Prostate gland (tissue), 2 donors: ENCODE measurements at regions not wholly inside any gene's neighbourhood (a gene's known extent, or its start where the extent isn't known, plus 50 kb on each side); places are given as distances from the start of the nearest gene placed in this dataset.

Source experiments
- POLR2A ChIP-seq: fragments of 450-650 bp; IDR thresholded peaks from one replicate; pipeline ENCODE4 v1.6.1; 2016; ENCODE audit warnings: antibody characterized with exemption, mild to moderate bottlenecking
- TF ChIP-seq, protein P1 (sequence below), 4 experiments: fragments of 200-600 bp in 2 of 4; fragments of 450-650 bp in 2 of 4; sonication (generic) in 2 of 4; IDR thresholded peaks; 1 replicate in 3 of 4; 2 replicates in 1 of 4; pipeline ENCODE4 v1.5.1; 2016 to 2019; ENCODE audit warnings: antibody characterized with exemption in 4 of 4, mild to moderate bottlenecking in 2 of 4, moderate library complexity in 2 of 4

GRCh38 chr15:46946953-46947352, 770.4 kb upstream of the SEMA6D start:
- TF ChIP-seq POLR2A: no peak
- TF ChIP-seq, protein P1, sequence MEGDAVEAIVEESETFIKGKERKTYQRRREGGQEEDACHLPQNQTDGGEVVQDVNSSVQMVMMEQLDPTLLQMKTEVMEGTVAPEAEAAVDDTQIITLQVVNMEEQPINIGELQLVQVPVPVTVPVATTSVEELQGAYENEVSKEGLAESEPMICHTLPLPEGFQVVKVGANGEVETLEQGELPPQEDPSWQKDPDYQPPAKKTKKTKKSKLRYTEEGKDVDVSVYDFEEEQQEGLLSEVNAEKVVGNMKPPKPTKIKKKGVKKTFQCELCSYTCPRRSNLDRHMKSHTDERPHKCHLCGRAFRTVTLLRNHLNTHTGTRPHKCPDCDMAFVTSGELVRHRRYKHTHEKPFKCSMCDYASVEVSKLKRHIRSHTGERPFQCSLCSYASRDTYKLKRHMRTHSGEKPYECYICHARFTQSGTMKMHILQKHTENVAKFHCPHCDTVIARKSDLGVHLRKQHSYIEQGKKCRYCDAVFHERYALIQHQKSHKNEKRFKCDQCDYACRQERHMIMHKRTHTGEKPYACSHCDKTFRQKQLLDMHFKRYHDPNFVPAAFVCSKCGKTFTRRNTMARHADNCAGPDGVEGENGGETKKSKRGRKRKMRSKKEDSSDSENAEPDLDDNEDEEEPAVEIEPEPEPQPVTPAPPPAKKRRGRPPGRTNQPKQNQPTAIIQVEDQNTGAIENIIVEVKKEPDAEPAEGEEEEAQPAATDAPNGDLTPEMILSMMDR (IDR thresholded peaks at IDR 0.05): no peak
